ENCODE measurements at regions not wholly inside any gene's neighbourhood (a gene's known extent, or its start where the extent isn't known, plus 50 kb on each side); places are given as distances from the start of the nearest gene placed in this dataset.

DNA sequence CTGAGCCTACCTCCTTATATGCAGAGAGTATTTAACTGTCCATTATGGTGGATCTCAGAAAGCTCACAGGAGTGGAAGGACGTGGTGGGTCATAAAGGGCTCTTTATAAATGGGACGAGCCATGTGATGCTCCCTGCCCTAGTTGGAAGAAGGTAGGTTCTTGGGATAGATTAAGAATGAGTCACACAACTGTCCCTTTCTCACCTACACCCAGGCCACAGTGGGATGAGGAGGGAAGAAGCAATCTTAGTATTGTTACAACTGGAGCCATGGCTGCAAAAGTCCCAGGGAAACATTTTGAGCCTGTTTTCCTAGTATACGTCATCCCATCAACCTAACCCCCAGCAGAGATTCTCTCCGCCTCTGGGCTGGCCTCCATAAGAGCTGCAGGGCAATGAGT, 229.9 kb downstream of the TTC32 start:
- WGBS, 2 donors = 89 to 91% methylated on average over 4 of the region's 4 CpGs
- DNase-seq (no peak), ATAC-seq (ENCODE audit: low FRiP score in 2 of 2) (no peak)
- H3K4me1 ChIP-seq = no peaks in the 10 kb centered on the region
- no peaks in the 10 kb centered on the region for H3K9me3 ChIP-seq
- no peaks in the 10 kb centered on the region for H3K36me3 ChIP-seq
- no peak overlapping the region for H3K4me3 ChIP-seq
- no peaks in the 10 kb centered on the region for H3K27me3 ChIP-seq
- TF ChIP-seq EP300 (IDR thresholded peaks at IDR 0.05) = no peak
- no peak for TF ChIP-seq POLR2AphosphoS5 (IDR thresholded peaks at IDR 0.05)
- no peak for TF ChIP-seq POLR2A (IDR thresholded peaks at IDR 0.05)
- TF ChIP-seq CTCF (IDR thresholded peaks at IDR 0.05) = no peak
- H3K27ac ChIP-seq = no peak overlapping the region

- TF ChIP-seq POLR2AphosphoS5 (IDR thresholded peaks at IDR 0.05) = no peak
- TF ChIP-seq POLR2A (IDR thresholded peaks at IDR 0.05) = no peak
- H3K36me3 ChIP-seq = no peaks in the 10 kb centered on the region
- no peak for ATAC-seq (ENCODE audit: low FRiP score in 2 of 2)
- no peaks in the 10 kb centered on the region for H3K4me1 ChIP-seq
- H3K9me3 ChIP-seq = no peaks in the 10 kb centered on the region
- WGBS, 2 donors = 64 to 80% methylated on average over 1 of the region's 1 CpG
- no peak overlapping the region for H3K27ac ChIP-seq
- H3K27me3 ChIP-seq = no peaks in the 10 kb centered on the region
- DNase-seq = no peak
- no peak overlapping the region for H3K4me3 ChIP-seq
Observed at GRCh38 chr2:19671311-19671710, 230.5 kb downstream of the TTC32 start.

DNA sequence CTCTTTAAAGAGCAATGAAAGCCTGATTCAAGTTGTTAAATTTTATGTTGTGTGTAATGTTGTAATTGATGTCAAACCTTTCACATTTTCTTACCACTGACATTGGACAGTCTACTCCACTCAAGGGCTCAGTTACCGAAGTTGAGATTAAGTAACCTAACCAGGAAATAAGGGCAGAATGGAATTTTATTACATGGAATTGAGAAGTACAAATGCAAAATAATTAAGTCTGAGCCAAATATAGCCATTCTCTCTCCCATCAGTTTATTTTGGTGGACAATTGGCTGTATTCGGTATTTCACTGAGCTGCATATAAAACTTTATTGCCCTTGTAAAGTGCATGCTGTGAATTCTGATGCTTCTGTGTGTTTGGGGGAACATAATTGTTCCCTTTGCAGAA, 231.5 kb downstream of the TTC32 start:
- Histone ChIP-seq H3K4me3 (no peak overlapping the region), H3K27ac (no peak overlapping the region), H3K9me3 (no peaks in the 10 kb centered on the region), H3K36me3 (no peaks in the 10 kb centered on the region), H3K27me3 (no peaks in the 10 kb centered on the region), H3K4me1 (no peaks in the 10 kb centered on the region)
- no peak for DNase-seq
- TF ChIP-seq POLR2A (IDR thresholded peaks at IDR 0.05) (no peak), POLR2AphosphoS5 (IDR thresholded peaks at IDR 0.05) (no peak), EP300 (IDR thresholded peaks at IDR 0.05) (no peak)
- no peak for ATAC-seq (ENCODE audit: low FRiP score in 2 of 2)
- WGBS, 2 donors = 81 to 88% methylated on average over 2 of the region's 2 CpGs

DNA sequence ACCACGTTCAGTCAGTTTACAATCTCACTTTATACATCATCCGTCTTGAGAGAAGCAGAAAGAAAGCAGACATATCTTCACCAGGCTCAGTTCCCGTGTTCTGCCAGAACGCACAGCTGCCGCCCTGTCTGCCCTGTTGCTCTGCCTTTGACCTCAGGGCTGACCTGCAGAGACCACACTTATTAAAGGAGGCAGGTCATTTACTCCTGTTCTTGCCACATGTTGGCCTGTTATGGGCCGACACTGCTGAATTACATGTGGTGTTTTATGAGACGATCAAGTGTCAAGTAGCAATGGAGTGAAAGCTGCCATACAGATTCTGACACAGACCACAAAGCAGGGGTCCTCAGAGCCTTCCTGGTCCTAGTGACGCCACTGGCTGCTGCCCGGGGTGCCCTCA, 232.2 kb downstream of the TTC32 start:
- Histone ChIP-seq H3K4me1 (no peaks in the 10 kb centered on the region), H3K9me3 (no peaks in the 10 kb centered on the region), H3K4me3 (no peak overlapping the region), H3K27ac (no peak overlapping the region), H3K27me3 (no peaks in the 10 kb centered on the region), H3K36me3 (no peaks in the 10 kb centered on the region)
- 65 to 75% methylated on average over 8 to 9 of the region's 9 CpGs for WGBS, 2 donors
- TF ChIP-seq POLR2A (IDR thresholded peaks at IDR 0.05) (no peak), EP300 (IDR thresholded peaks at IDR 0.05) (no peak), CTCF (IDR thresholded peaks at IDR 0.05) (no peak), POLR2AphosphoS5 (IDR thresholded peaks at IDR 0.05) (no peak)
- ATAC-seq (ENCODE audit: low FRiP score in 2 of 2) (no peak), DNase-seq (no peak)

- Histone ChIP-seq H3K9me3 (no peaks in the 10 kb centered on the region), H3K36me3 (no peaks in the 10 kb centered on the region), H3K27ac (no peak overlapping the region), H3K27me3 (no peaks in the 10 kb centered on the region), H3K4me3 (no peak overlapping the region), H3K4me1 (no peaks in the 10 kb centered on the region)
- ATAC-seq (ENCODE audit: low FRiP score in 2 of 2) = no peak
- no peak for TF ChIP-seq CTCF (IDR thresholded peaks at IDR 0.05)
- WGBS, 2 donors = 76 to 78% methylated on average over 7 of the region's 7 CpGs
- DNase-seq = no peak
Observed at GRCh38 chr2:19669126-19669525, 232.7 kb downstream of the TTC32 start.

- H3K27me3 ChIP-seq = no peaks in the 10 kb centered on the region
- H3K4me1 ChIP-seq = no peaks in the 10 kb centered on the region
- DNase-seq = no peak
- ATAC-seq (ENCODE audit: low FRiP score in 2 of 2) = no peak
- H3K4me3 ChIP-seq = no peak overlapping the region
- H3K9me3 ChIP-seq = no peaks in the 10 kb centered on the region
- WGBS, 2 donors = 57 to 71% methylated on average over 8 of the region's 8 CpGs
- TF ChIP-seq CTCF (IDR thresholded peaks at IDR 0.05) (no peak), POLR2AphosphoS5 (IDR thresholded peaks at IDR 0.05) (no peak), POLR2A (IDR thresholded peaks at IDR 0.05) (no peak), EP300 (IDR thresholded peaks at IDR 0.05) (no peak)
- no peak overlapping the region for H3K27ac ChIP-seq
- H3K36me3 ChIP-seq = no peaks in the 10 kb centered on the region
Observed at GRCh38 chr2:19667536-19667949, 234.2 kb downstream of the TTC32 start.

Data from upper lobe of left lung (tissue), 6 donors.